ENCODE measurements at regions not wholly inside any gene's neighbourhood (a gene's known extent, or its start where the extent isn't known, plus 50 kb on each side); places are given as distances from the start of the nearest gene placed in this dataset.
"Not testable (repeated sequence)": the region's sequence is repeated elsewhere in the genome, so short reads cannot be mapped to it uniquely, and the experiment has no call there.

GRCh38 chr5:37951946-37952721, 112.3 kb upstream of the GDNF start:
- no peak for DNase-seq

GRCh38 chr5:37950436-37950835, 110.6 kb upstream of the GDNF start:
- DNase-seq, result no peak

GRCh38 chr5:37945446-37945845, 105.6 kb upstream of the GDNF start:
- DNase-seq, result no peak

GRCh38 chr5:37943136-37943535, 103.3 kb upstream of the GDNF start:
- not testable (repeated sequence) for DNase-seq

GRCh38 chr5:37940931-37941623, 101.2 kb upstream of the GDNF start:
- DNase-seq, result no peak

- no peak for DNase-seq
These were observed 99.0 kb upstream of the GDNF start for GRCh38 chr5:37938861-37939260.

- no peak for DNase-seq
These were observed 98.4 kb upstream of the GDNF start for GRCh38 chr5:37938076-37938852.

- no peak for DNase-seq
These were observed 96.2 kb upstream of the GDNF start for GRCh38 chr5:37936091-37936490.

- DNase-seq, result no peak
These were observed 93.7 kb upstream of the GDNF start for GRCh38 chr5:37933576-37933975.

GRCh38 chr5:37932450-37932849, 92.6 kb upstream of the GDNF start:
- no peak for DNase-seq

- no peak for DNase-seq
These were observed 91.7 kb upstream of the GDNF start for GRCh38 chr5:37931541-37931940.

GRCh38 chr5:37930350-37930749, 90.5 kb upstream of the GDNF start:
- no peak for DNase-seq

GRCh38 chr5:37929791-37930190, 90.0 kb upstream of the GDNF start:
- no peak for DNase-seq

GRCh38 chr5:37927753-37928152, 87.9 kb upstream of the GDNF start:
- DNase-seq, result not testable (repeated sequence)

GRCh38 chr5:37926732-37927131, 86.9 kb upstream of the GDNF start:
- no peak for DNase-seq

GRCh38 chr5:37921452-37921851, 81.6 kb upstream of the GDNF start:
- DNase-seq, result no peak

GRCh38 chr5:37918424-37918823, 78.6 kb upstream of the GDNF start:
- DNase-seq, result no peak

GRCh38 chr5:37916525-37916924, 76.7 kb upstream of the GDNF start:
- DNase-seq, result no peak

GRCh38 chr5:37915097-37915736, 75.4 kb upstream of the GDNF start:
- no peak for DNase-seq

- not testable (repeated sequence) for DNase-seq
These were observed 69.9 kb upstream of the GDNF start for GRCh38 chr5:37909610-37910266.

- DNase-seq, result no peak
These were observed 66.6 kb upstream of the GDNF start for GRCh38 chr5:37906416-37906815.

- DNase-seq, result no peak
These were observed 65.4 kb upstream of the GDNF start for GRCh38 chr5:37905230-37905629.

GRCh38 chr5:37902323-37902722, 62.5 kb upstream of the GDNF start:
- DNase-seq, result no peak
